Sigmoid colon (tissue), 6 donors: ENCODE measurements at regions not wholly inside any gene's neighbourhood (a gene's known extent, or its start where the extent isn't known, plus 50 kb on each side); places are given as distances from the start of the nearest gene placed in this dataset.

Source experiments
- DNase-seq: peaks from one replicate; pipeline ENCODE4 v3.0.0-alpha.2; 2019
- H3K27ac ChIP-seq, 4 donors: fragments of 200-600 bp; sonication (generic); one replicate each; pipeline ENCODE4 v1.5.1; 2016 to 2019; ENCODE audit warnings: mild to moderate bottlenecking in 1 of 4
- H3K27me3 ChIP-seq, 3 donors: fragments of 200-600 bp; sonication (generic); one replicate each; pipeline ENCODE4 v1.5.1; 2019; ENCODE audit warnings: mild to moderate bottlenecking in 1 of 3
- H3K36me3 ChIP-seq, 4 donors: fragments of 200-600 bp; sonication (generic); one replicate each; pipeline ENCODE4 v1.5.1; 2016 to 2019
- H3K4me1 ChIP-seq, 4 donors: fragments of 200-600 bp; sonication (generic); one replicate each; pipeline ENCODE4 v1.5.1; 2017 to 2019
- H3K4me3 ChIP-seq, 4 donors: fragments of 200-600 bp; sonication (generic); one replicate each; pipeline ENCODE4 v1.5.1; 2017 to 2019; ENCODE audit warnings: mild to moderate bottlenecking in 2 of 4, moderate library complexity in 1 of 4
- H3K9me3 ChIP-seq, 4 donors: fragments of 200-600 bp in 3 of 4; sonication (generic) in 3 of 4; one replicate each; pipeline versions ENCODE4 v1.5.1 to v1.6.1; 2013 to 2019
- CTCF ChIP-seq, 4 experiments: fragments of 450-650 bp in 3 of 4; fragments of 200-600 bp in 1 of 4; IDR thresholded peaks; one replicate each; pipeline ENCODE4 v1.5.1; 2016 to 2019; ENCODE audit warnings: antibody characterized with exemption in 4 of 4, mild to moderate bottlenecking in 3 of 4, moderate library complexity in 2 of 4
- EP300 ChIP-seq, 4 donors: sonication (generic); formaldehyde crosslinking; IDR thresholded peaks; one replicate each; pipeline ENCODE4 v1.6.1; 2017; ENCODE audit warnings: antibody characterized with exemption in 4 of 4
- POLR2A ChIP-seq, 2 donors: fragments of 450-650 bp; IDR thresholded peaks; one replicate each; pipeline ENCODE4 v1.6.1; 2016; ENCODE audit warnings: antibody characterized with exemption in 2 of 2, mild to moderate bottlenecking in 2 of 2, moderate library complexity in 2 of 2
- POLR2AphosphoS5 ChIP-seq, 4 donors: sonication (generic); formaldehyde crosslinking; IDR thresholded peaks; one replicate each; pipeline ENCODE4 v1.6.1; 2017; ENCODE audit warnings: antibody characterized with exemption in 4 of 4
- WGBS, 2 donors: extraction: QIAGEN DNeasy Blood & Tissue Kit; methylation state at CpG; one replicate each; pipeline ENCODE4 v1.1.7; 2013; 5-methylcytosine and 5-hydroxymethylcytosine counted together
- intact Hi-C: fragments of 100-400 bp; cut with DNase I; formaldehyde crosslinking; loops from one replicate; pipeline ENCODE4 v1.15.1; 2023
- donor health status: healthy with polysubstance abuse.
- donor health status: healthy.

GRCh38 chr11:23124249-23124648, 264.0 kb upstream of the CCDC179 start:
- Histone ChIP-seq H3K27ac (no peak overlapping the region), H3K27me3 (no peaks in the 10 kb centered on the region), H3K36me3 (no peaks in the 10 kb centered on the region), H3K4me3 (no peak overlapping the region), H3K4me1 (no peaks in the 10 kb centered on the region), H3K9me3 (no peaks in the 10 kb centered on the region)
- TF ChIP-seq POLR2A (IDR thresholded peaks at IDR 0.05) (no peak), POLR2AphosphoS5 (IDR thresholded peaks at IDR 0.05) (no peak), EP300 (IDR thresholded peaks at IDR 0.05) (no peak), CTCF (IDR thresholded peaks at IDR 0.05) (no peak)
- no peak for DNase-seq
- intact Hi-C loops, result no loop called here

- Histone ChIP-seq H3K36me3 (no peaks in the 10 kb centered on the region), H3K27me3 (no peaks in the 10 kb centered on the region), H3K27ac (no peak overlapping the region), H3K4me3 (no peak overlapping the region), H3K4me1 (no peaks in the 10 kb centered on the region), H3K9me3 (no peaks in the 10 kb centered on the region)
- intact Hi-C loops, result no loop called here
- TF ChIP-seq POLR2AphosphoS5 (IDR thresholded peaks at IDR 0.05), result no peak
- TF ChIP-seq POLR2A (IDR thresholded peaks at IDR 0.05), result no peak
- TF ChIP-seq EP300 (IDR thresholded peaks at IDR 0.05), result no peak
- TF ChIP-seq CTCF (IDR thresholded peaks at IDR 0.05), result no peak
- DNase-seq, result no peak
- 14 to 56% methylated on average over 1 of the region's 1 CpG for WGBS, 2 donors
These were observed 264.7 kb upstream of the CCDC179 start for GRCh38 chr11:23124996-23125395.

- H3K27ac ChIP-seq, result no peak overlapping the region
- H3K27me3 ChIP-seq, result no peaks in the 10 kb centered on the region
- intact Hi-C loops, result no loop called here
- TF ChIP-seq EP300 (IDR thresholded peaks at IDR 0.05) (no peak), POLR2A (IDR thresholded peaks at IDR 0.05) (no peak), POLR2AphosphoS5 (IDR thresholded peaks at IDR 0.05) (no peak), CTCF (IDR thresholded peaks at IDR 0.05) (no peak)
- no peak overlapping the region for H3K4me3 ChIP-seq
- WGBS, 2 donors, result 62 to 79% methylated on average over 2 of the region's 2 CpGs
- no peaks in the 10 kb centered on the region for H3K9me3 ChIP-seq
- H3K4me1 ChIP-seq, result no peaks in the 10 kb centered on the region
- DNase-seq, result no peak
- no peaks in the 10 kb centered on the region for H3K36me3 ChIP-seq
These were observed 267.4 kb upstream of the CCDC179 start for GRCh38 chr11:23127706-23128105.

- no peak for DNase-seq
- Histone ChIP-seq H3K36me3 (no peaks in the 10 kb centered on the region), H3K4me1 (no peaks in the 10 kb centered on the region), H3K4me3 (no peak overlapping the region), H3K9me3 (no peaks in the 10 kb centered on the region), H3K27ac (no peak overlapping the region), H3K27me3 (no peaks in the 10 kb centered on the region)
- 95 to 96% methylated on average over 3 of the region's 3 CpGs for WGBS, 2 donors
- intact Hi-C loops, result no loop called here
- TF ChIP-seq EP300 (IDR thresholded peaks at IDR 0.05), result no peak
- no peak for TF ChIP-seq POLR2AphosphoS5 (IDR thresholded peaks at IDR 0.05)
- no peak for TF ChIP-seq POLR2A (IDR thresholded peaks at IDR 0.05)
- no peak for TF ChIP-seq CTCF (IDR thresholded peaks at IDR 0.05)
These were observed 274.4 kb upstream of the CCDC179 start for GRCh38 chr11:23134627-23135026.

- WGBS, 2 donors, result 79 to 90% methylated on average over 1 of the region's 1 CpG
- no peak for DNase-seq
These were observed 278.5 kb upstream of the CCDC179 start for GRCh38 chr11:23138761-23139160.

More at GRCh38 chr11:23138761-23139160, 278.5 kb upstream of the CCDC179 start:
- Histone ChIP-seq H3K27me3 (no peaks in the 10 kb centered on the region), H3K27ac (no peak overlapping the region), H3K9me3 (no peaks in the 10 kb centered on the region), H3K4me1 (no peaks in the 10 kb centered on the region), H3K36me3 (no peaks in the 10 kb centered on the region), H3K4me3 (no peak overlapping the region)
- intact Hi-C loops, result no loop called here
- no peak for TF ChIP-seq CTCF (IDR thresholded peaks at IDR 0.05)
- TF ChIP-seq EP300 (IDR thresholded peaks at IDR 0.05), result no peak
- no peak for TF ChIP-seq POLR2AphosphoS5 (IDR thresholded peaks at IDR 0.05)
- no peak for TF ChIP-seq POLR2A (IDR thresholded peaks at IDR 0.05)
